K562 (cell line): ENCODE measurements at regions not wholly inside any gene's neighbourhood (a gene's known extent, or its start where the extent isn't known, plus 50 kb on each side); places are given as distances from the start of the nearest gene placed in this dataset.

Experiments
- ATAC-seq: fragments of 200-7000 bp; cut with Tn5 transposase; 3 replicates; pipeline ENCODE4 v1.9.1; 2020; ENCODE audit warnings: moderate library complexity
- BruUV-seq: library from RNA; stranded (reverse); fragments of 400-500 nt; replicated peaks from 2 replicates; lab custom pipeline; 2021; lab: Mats Ljungman, UMichigan
- CTCF ChIA-PET: fragments of 300-600 bp; formaldehyde crosslinking; extraction: SDS; loops from one replicate; lab custom pipeline; 2021; ENCODE audit warnings: low intra/inter-chr PET ratio; lab: Yijun Ruan, JAX
- POLR2A ChIA-PET: fragments of 300-600, 350-650 bp; sonication (Branson Sonifier 250); formaldehyde crosslinking; extraction: SDS; loops from one replicate; lab custom pipeline; 2021; ENCODE audit warnings: antibody characterized with exemption, inconsistent platforms; lab: Yijun Ruan, JAX
- DNase-seq, 4 experiments: peaks; one replicate each; pipeline versions ENCODE4 v3.0.0 to v3.0.0-alpha.2; 2011 to 2018; ENCODE audit warnings: low spot score in 3 of 4, mixed read lengths in 3 of 4; ENCODE audit errors: extremely low read depth in 1 of 4
- FAIRE-seq: peaks from 2 replicates; lab custom pipeline; 2011; peaks lifted over from hg19 to GRCh38; lab: Jason Lieb, UNC
- H2AFZ ChIP-seq: 2 replicates; pipeline ENCODE4 v1.6.0; 2011; ENCODE audit warnings: low read depth, low read length, control low read depth, inconsistent platforms
- H3K27ac ChIP-seq: fragments of 200-600 bp; 3 replicates; pipeline ENCODE4 v1.8.0; 2011; ENCODE audit warnings: low read depth, mild to moderate bottlenecking, control low read depth, inconsistent platforms, low read length, moderate library complexity, mixed read lengths; ENCODE audit errors: extremely low read depth
- H3K27me3 ChIP-seq, 2 experiments: fragments of 300-600 bp in 1 of 2; 2 replicates in 1 of 2; 3 replicates in 1 of 2; pipeline versions ENCODE4 v1.6.0 to v1.8.0; 2011; ENCODE audit warnings: inconsistent platforms in 2 of 2, low read length in 2 of 2, mild to moderate bottlenecking in 1 of 2, mixed read lengths in 1 of 2, moderate library complexity in 1 of 2; ENCODE audit not compliant: control insufficient read depth in 2 of 2, insufficient read depth in 2 of 2
- H3K36me3 ChIP-seq: fragments of 300-600 bp; 3 replicates; pipeline ENCODE4 v1.8.0; 2011; ENCODE audit warnings: mild to moderate bottlenecking, low read length, inconsistent platforms; ENCODE audit not compliant: control insufficient read depth, insufficient read depth
- H3K4me1 ChIP-seq, 2 experiments: fragments of 200-600 bp in 1 of 2; replicated peaks in 1 of 2; 2 replicates in 1 of 2; 3 replicates in 1 of 2; pipeline versions ENCODE4 v1.5.1 to v1.8.0; 2011; ENCODE audit warnings: inconsistent platforms in 2 of 2, low read length in 2 of 2, mild to moderate bottlenecking in 1 of 2, mixed read lengths in 1 of 2, moderate library complexity in 1 of 2; ENCODE audit not compliant: control insufficient read depth in 2 of 2, insufficient read depth in 2 of 2
- H3K4me2 ChIP-seq: 2 replicates; pipeline ENCODE4 v1.6.1; 2011; ENCODE audit warnings: low read length, control low read depth, inconsistent platforms, mixed read lengths; ENCODE audit not compliant: insufficient read depth
- H3K4me3 ChIP-seq: fragments of 200-600 bp; sonication (generic), shearing (Covaris generic); 2 replicates; pipeline ENCODE4 v1.5.1; 2016; ENCODE audit warnings: control low read depth, inconsistent platforms
- H3K79me2 ChIP-seq: fragments of 200-600 bp; 3 replicates; pipeline ENCODE4 v1.8.0; 2011; ENCODE audit warnings: low read length, inconsistent platforms; ENCODE audit not compliant: control insufficient read depth, insufficient read depth
- H3K9ac ChIP-seq, 2 experiments: 2 replicates each; pipeline versions ENCODE4 v1.6.0 to v1.6.1; 2011; ENCODE audit warnings: low read depth in 2 of 2, low read length in 2 of 2, control low read depth in 1 of 2, inconsistent platforms in 1 of 2, mild to moderate bottlenecking in 1 of 2, mixed read lengths in 1 of 2; ENCODE audit not compliant: insufficient read depth in 1 of 2
- H3K9me1 ChIP-seq: one replicate; pipeline ENCODE4 v1.6.0; 2011; ENCODE audit warnings: inconsistent platforms, mild to moderate bottlenecking, low read length, moderate library complexity; ENCODE audit not compliant: control insufficient read depth, insufficient read depth
- H3K9me3 ChIP-seq: replicated peaks from 2 replicates; pipeline ENCODE4 v1.5.1; 2011; ENCODE audit warnings: low read depth, low read length, inconsistent platforms; ENCODE audit not compliant: control insufficient read depth, insufficient read depth
- H4K20me1 ChIP-seq: replicated peaks from 2 replicates; pipeline ENCODE4 v1.6.1; 2011; ENCODE audit warnings: low read length, inconsistent platforms, mixed read lengths; ENCODE audit not compliant: control insufficient read depth, insufficient read depth
- CBFA2T2 ChIP-seq: fragments of 450-650 bp; conservative IDR thresholded peaks from 2 replicates; pipeline ENCODE4 v1.6.1; 2017; ENCODE audit warnings: mild to moderate bottlenecking
- CEBPB ChIP-seq: fragments of 450-650 bp; IDR thresholded peaks from 2 replicates; pipeline ENCODE4 v1.6.1; 2016; ENCODE audit warnings: missing genetic modification characterization, missing compliant biosample characterization
- CXXC5 ChIP-seq: fragments of 250-450 bp; sonication (Bioruptor Pico); IDR thresholded peaks from 2 replicates; pipeline ENCODE4 v1.8.0; 2022; ENCODE audit warnings: inconsistent platforms, mild to moderate bottlenecking, moderate library complexity
- DACH1 ChIP-seq: fragments of 450-650 bp; IDR thresholded peaks from 2 replicates; pipeline ENCODE4 v1.6.1; 2018; ENCODE audit not compliant: partially characterized antibody
- EHMT2 ChIP-seq: fragments of 450-650 bp; IDR thresholded peaks from 2 replicates; pipeline ENCODE4 v1.6.1; 2018; ENCODE audit warnings: antibody characterized with exemption
- ELK1 ChIP-seq: sonication (generic); formaldehyde crosslinking; IDR thresholded peaks from 2 replicates; pipeline ENCODE4 v1.8.1; 2022; ENCODE audit warnings: missing genetic modification reagents
- EP400 ChIP-seq: fragments of 450-650 bp; IDR thresholded peaks from 2 replicates; pipeline ENCODE4 v1.6.1; 2017; ENCODE audit warnings: antibody characterized with exemption, mild to moderate bottlenecking, moderate library complexity
- HMG20A ChIP-seq: fragments of 450-650 bp; formaldehyde crosslinking; conservative IDR thresholded peaks from 2 replicates; pipeline ENCODE4 v1.4.0; 2020; ENCODE audit warnings: mild to moderate bottlenecking, mixed read lengths
- NCOR1 ChIP-seq: fragments of 450-650 bp; IDR thresholded peaks from 2 replicates; pipeline ENCODE4 v1.6.1; 2016; ENCODE audit warnings: mild to moderate bottlenecking, moderate library complexity
- POLR2AphosphoS5 ChIP-seq: IDR thresholded peaks from 2 replicates; pipeline ENCODE4 v1.6.1; 2011; ENCODE audit warnings: mild to moderate bottlenecking, low read depth, low read length, moderate library complexity; ENCODE audit not compliant: control insufficient read depth, insufficient read depth
- PREB ChIP-seq: sonication (generic); formaldehyde crosslinking; IDR thresholded peaks from 2 replicates; pipeline ENCODE4 v1.8.1; 2023; ENCODE audit warnings: mild to moderate bottlenecking, missing genetic modification reagents
- RBFOX2 ChIP-seq: fragments of 200-400 bp; formaldehyde crosslinking; IDR thresholded peaks from 2 replicates; pipeline ENCODE4 v1.6.1; 2017; ENCODE audit warnings: low read depth, mild to moderate bottlenecking, low read length, moderate library complexity
- RBM22 ChIP-seq: fragments of 200-400 bp; formaldehyde crosslinking; IDR thresholded peaks from 2 replicates; pipeline ENCODE4 v1.6.1; 2018; ENCODE audit warnings: low read length, low read depth; ENCODE audit not compliant: poor library complexity, severe bottlenecking
- RUNX1 ChIP-seq: sonication (generic); IDR thresholded peaks from 2 replicates; pipeline ENCODE4 v1.6.1; 2016; ENCODE audit warnings: antibody characterized with exemption, low read depth
- STAT5A ChIP-seq: IDR thresholded peaks from 2 replicates; pipeline ENCODE4 v1.6.1; 2012; ENCODE audit warnings: low read length, inconsistent platforms, borderline replicate concordance
- TCF3 ChIP-seq: sonication (generic); formaldehyde crosslinking; IDR thresholded peaks from 2 replicates; pipeline ENCODE4 v1.4.0; 2020; ENCODE audit warnings: mild to moderate bottlenecking, missing genetic modification reagents
- TEAD4 ChIP-seq, 2 experiments: sonication (generic) in 1 of 2; formaldehyde crosslinking in 1 of 2; IDR thresholded peaks; 2 replicates each; pipeline versions ENCODE4 v1.6.1 to v1.8.0; 2012 to 2022; ENCODE audit warnings: borderline replicate concordance in 1 of 2, inconsistent platforms in 1 of 2, low read length in 1 of 2, mild to moderate bottlenecking in 1 of 2, missing genetic modification reagents in 1 of 2
- TRIM24 ChIP-seq, 2 experiments: fragments of 450-650 bp; IDR thresholded peaks; 2 replicates each; pipeline ENCODE4 v1.6.1; 2016
- YY1 ChIP-seq, 3 experiments: IDR thresholded peaks; 2 replicates each; pipeline ENCODE4 v1.6.1; 2011; ENCODE audit warnings: low read length in 2 of 3, mild to moderate bottlenecking in 2 of 3, moderate library complexity in 2 of 3, borderline replicate concordance in 1 of 3, control low read depth in 1 of 3, low read depth in 1 of 3; ENCODE audit not compliant: insufficient read depth in 3 of 3, insufficient replicate concordance in 2 of 3, control insufficient read depth in 1 of 3, insufficient read length in 1 of 3; ENCODE audit errors: extremely low read depth in 1 of 3
- ZKSCAN3 ChIP-seq: fragments of 250-450 bp; sonication (Bioruptor Pico); IDR thresholded peaks from 2 replicates; pipeline ENCODE4 v1.4.0; 2020
- ZNF232 ChIP-seq: sonication (generic); formaldehyde crosslinking; IDR thresholded peaks from 2 replicates; pipeline ENCODE4 v1.8.0; 2022; ENCODE audit warnings: mild to moderate bottlenecking, missing genetic modification reagents
- WGBS: fragments of 100-300 bp; shearing (Covaris generic); methylation state at CpG from one replicate; pipeline ENCODE4 v1.1.6; 2016; ENCODE audit warnings: low coverage, mixed read lengths; ENCODE audit not compliant: insufficient coverage; ENCODE audit errors: missing lambda C conversion rate; 5-methylcytosine and 5-hydroxymethylcytosine counted together
- in situ Hi-C: fragments of 300-500 bp; cut with MboI; formaldehyde crosslinking; loops from 4 replicates; pipeline ENCODE4 v1.15.0; 2018; ENCODE audit warnings: inconsistent platforms, mixed read lengths
- intact Hi-C: fragments of 100-400 bp; cut with micrococcal nuclease; formaldehyde crosslinking; loops from 2 replicates; pipeline ENCODE4 v1.14.2; 2022

DNA sequence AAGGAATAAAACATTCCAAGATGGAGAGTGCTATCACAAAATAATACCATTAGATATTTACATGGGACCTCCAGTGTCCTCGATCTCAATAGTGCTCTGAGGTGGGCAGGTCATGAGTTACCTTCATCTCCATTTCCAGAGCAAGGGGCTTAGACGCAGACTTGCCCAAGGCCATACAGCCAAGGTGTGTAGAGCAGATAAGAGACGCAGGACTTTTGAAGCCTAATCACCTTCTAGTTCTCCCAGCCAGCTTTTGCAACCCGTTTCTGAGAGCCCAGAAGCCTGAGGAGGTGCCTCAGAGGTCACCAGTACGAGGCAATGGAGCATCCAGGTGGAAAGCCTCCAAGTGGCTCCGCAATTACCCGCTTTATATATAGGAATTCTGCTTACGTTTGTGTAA is 294.7 kb downstream of the LNPK start:
- H3K9me1 ChIP-seq: no peaks in the 10 kb centered on the region
- no peak overlapping the region for H3K9ac ChIP-seq
- no peak overlapping the region for H3K4me3 ChIP-seq
- no peaks in the 10 kb centered on the region; a peak in 3 of 5 replicates for H3K4me1 ChIP-seq
- no peaks in the 10 kb centered on the region for H4K20me1 ChIP-seq
- no peaks in the 10 kb centered on the region for H3K27me3 ChIP-seq
- no peaks in the 10 kb centered on the region for H3K36me3 ChIP-seq
- in situ Hi-C loops (no loop called here), intact Hi-C loops (no loop called here)
- FAIRE-seq: peak; percentile 60
- 8% methylated on average over 8 of the region's 8 CpGs for WGBS
- peak; percentile 28 to 65 (median 41) for DNase-seq
- H2AFZ ChIP-seq: no peak overlapping the region
- no peaks in the 10 kb centered on the region for H3K79me2 ChIP-seq
- ChIA-PET CTCF (no interaction called here), POLR2A (interaction anchor here (0.7 kb wide), 1 partner anchor 714 kb away, joined by 3 read pairs; no protein-coding TSS in a partner anchor)
- BruUV-seq: no TSS peak
- ATAC-seq: peak; percentile 90
- no peaks in the 10 kb centered on the region for H3K9me3 ChIP-seq
- H3K4me2 ChIP-seq: no peak overlapping the region
- no peak overlapping the region for H3K27ac ChIP-seq
- no peak for TF ChIP-seq RBM22
- peak; percentile 43; the same call in 1 of the 2 replicates for TF ChIP-seq NCOR1
- 0 out of 4 replicates have a peak, but pooled peaks of 1 of the 2 experiments have one; percentile 14 for TF ChIP-seq TRIM24 (IDR thresholded peaks at IDR 0.05)
- TF ChIP-seq TCF3: peak; percentile 67
- TF ChIP-seq ZNF232 (CRISPR knock-in tag): no peak
- no peak for TF ChIP-seq EP400
- TF ChIP-seq POLR2AphosphoS5: peak; percentile 53; the same call in 1 of the 2 replicates
- no peak for TF ChIP-seq RUNX1
- no peak for TF ChIP-seq PREB (CRISPR knock-in tag)
- no peak for TF ChIP-seq YY1 (IDR thresholded peaks at IDR 0.05; ENCODE audit: borderline replicate concordance in 1 of 3, control insufficient read depth in 1 of 3, extremely low read depth in 1 of 3, insufficient read depth in 3 of 3, insufficient read length in 1 of 3, insufficient replicate concordance in 2 of 3, low read depth in 1 of 3, low read length in 2 of 3)
- no peak for TF ChIP-seq ZKSCAN3 (CRISPR knock-in tag)
- TF ChIP-seq CBFA2T2: peak; percentile 64
- peak; percentile 75 for TF ChIP-seq EHMT2
- TF ChIP-seq DACH1: no peak
- peak; percentile 83 for TF ChIP-seq TEAD4 (IDR thresholded peaks at IDR 0.05; ENCODE audit: low read length)
- no peak for TF ChIP-seq TEAD4 (CRISPR knock-in tag; IDR thresholded peaks at IDR 0.05; ENCODE audit: borderline replicate concordance)
- TF ChIP-seq ELK1 (CRISPR knock-in tag): no peak
- TF ChIP-seq HMG20A (CRISPR knock-in tag): no peak
- TF ChIP-seq CEBPB: no peak
- no peak for TF ChIP-seq RBFOX2
- peak; percentile 64; the same call in 1 of the 2 replicates for TF ChIP-seq STAT5A
- TF ChIP-seq CXXC5 (CRISPR knock-in tag): peak; percentile 82
